PC-9 (cell line): ENCODE measurements at regions not wholly inside any gene's neighbourhood (a gene's known extent, or its start where the extent isn't known, plus 50 kb on each side); places are given as distances from the start of the nearest gene placed in this dataset.

Source experiments
- BruUV-seq: library from RNA; stranded (reverse); fragments of 400-500 nt; replicated peaks from 2 replicates; lab custom pipeline; 2021; lab: Mats Ljungman, UMichigan
- CTCF ChIA-PET: fragments of 300-600 bp; sonication (Branson Sonifier 250); formaldehyde crosslinking; loops from one replicate; lab custom pipeline; 2022; ENCODE audit warnings: antibody characterized with exemption; lab: Charles Lee
- POLR2A ChIA-PET: fragments of 300-600 bp; sonication (Branson Sonifier 250); formaldehyde crosslinking; loops from one replicate; lab custom pipeline; 2022; ENCODE audit warnings: antibody characterized with exemption; ENCODE audit not compliant: unreplicated experiment; lab: Charles Lee
- DNase-seq, 2 experiments: peaks; one replicate each; pipeline versions ENCODE4 v3.0.0 to v3.0.0-alpha.2; 2015 to 2022; ENCODE audit warnings: mixed read lengths in 1 of 2
- H2AFZ ChIP-seq: fragments of 200-600 bp; sonication (generic); 2 replicates; pipeline ENCODE4 v1.8.1; 2017; ENCODE audit warnings: antibody characterized with exemption
- H3F3A ChIP-seq: fragments of 200-600 bp; sonication (generic); 2 replicates; pipeline ENCODE4 v1.8.1; 2017; ENCODE audit warnings: antibody characterized with exemption, mild to moderate bottlenecking, low read depth; ENCODE audit not compliant: insufficient read depth
- H3K27ac ChIP-seq: fragments of 200-600 bp; sonication (generic); 2 replicates; pipeline ENCODE4 v1.6.1; 2016; ENCODE audit warnings: mixed run types
- H3K27me3 ChIP-seq: fragments of 200-600 bp; sonication (generic); 2 replicates; pipeline ENCODE4 v1.6.1; 2016; ENCODE audit warnings: low read depth, mixed run types; ENCODE audit not compliant: insufficient read depth
- H3K36me3 ChIP-seq: fragments of 200-600 bp; sonication (generic); 2 replicates; pipeline ENCODE4 v1.6.1; 2016; ENCODE audit warnings: low read depth, mixed run types
- H3K4me1 ChIP-seq: fragments of 200-600 bp; sonication (generic); replicated peaks from 2 replicates; pipeline ENCODE4 v1.6.1; 2016; ENCODE audit warnings: mixed run types; ENCODE audit not compliant: insufficient read depth
- H3K4me2 ChIP-seq: fragments of 200-600 bp; sonication (generic); 2 replicates; pipeline ENCODE4 v1.6.1; 2017; ENCODE audit warnings: mixed run types
- H3K4me3 ChIP-seq: fragments of 200-600 bp; sonication (generic); 2 replicates; pipeline ENCODE4 v1.6.1; 2016; ENCODE audit warnings: mixed run types
- H3K79me2 ChIP-seq: fragments of 200-600 bp; sonication (generic); 2 replicates; pipeline ENCODE4 v1.6.1; 2017; ENCODE audit warnings: low read depth, mixed run types
- H3K9me2 ChIP-seq: fragments of 200-600 bp; sonication (generic); 2 replicates; pipeline ENCODE4 v1.8.1; 2017; ENCODE audit warnings: mild to moderate bottlenecking; ENCODE audit not compliant: insufficient read depth
- H3K9me3 ChIP-seq: fragments of 200-600 bp; sonication (generic); 2 replicates; pipeline ENCODE4 v1.8.1; 2016; ENCODE audit warnings: low read depth; ENCODE audit not compliant: insufficient read depth
- H4K20me1 ChIP-seq: fragments of 200-600 bp; sonication (generic); 2 replicates; pipeline ENCODE4 v1.8.1; 2017; ENCODE audit not compliant: insufficient read depth
- EZH2 ChIP-seq: fragments of 200-600 bp; sonication (generic); IDR thresholded peaks from 2 replicates; pipeline ENCODE4 v1.8.0; 2017; ENCODE audit warnings: antibody characterized with exemption, low read depth
- intact Hi-C: fragments of 100-400 bp; cut with micrococcal nuclease; formaldehyde crosslinking; loops from one replicate; pipeline ENCODE4 v1.10.0; 2022; ENCODE audit not compliant: unreplicated experiment
- TF ChIP-seq, protein P1 (sequence below): fragments of 200-600 bp; sonication (generic); conservative IDR thresholded peaks from 2 replicates; pipeline ENCODE4 v1.6.1; 2017; ENCODE audit warnings: mixed run types, antibody characterized with exemption, mild to moderate bottlenecking, moderate library complexity

DNA sequence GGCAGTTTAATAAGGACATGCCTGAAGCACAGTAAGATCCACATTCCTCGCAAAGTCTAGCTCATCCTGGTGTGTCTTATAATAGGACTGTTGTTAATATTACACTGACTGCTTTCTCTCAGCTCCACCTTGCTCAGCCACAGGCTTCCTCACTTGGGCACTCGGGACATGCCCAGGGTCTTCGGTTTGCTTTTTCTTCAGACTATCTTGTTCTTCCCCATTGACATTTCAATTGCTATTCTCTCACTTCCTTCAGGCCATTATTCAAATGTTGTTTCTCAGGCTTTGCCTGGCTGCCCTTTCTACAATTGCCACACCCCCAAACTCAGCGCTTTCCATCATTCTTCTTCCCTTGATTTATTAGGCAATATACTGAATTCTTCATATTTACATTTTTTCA, 274.8 kb upstream of the RGS17 start:
- no peak overlapping the region for H3K4me2 ChIP-seq
- BruUV-seq, result no TSS peak
- no peaks in the 10 kb centered on the region for H3K9me2 ChIP-seq
- intact Hi-C loops, result no loop called here
- no peaks in the 10 kb centered on the region for H3K9me3 ChIP-seq
- H3K4me3 ChIP-seq, result no peak overlapping the region
- no peaks in the 10 kb centered on the region for H3K79me2 ChIP-seq
- H3K27ac ChIP-seq, result no peak overlapping the region
- H4K20me1 ChIP-seq, result no peaks in the 10 kb centered on the region
- H3K4me1 ChIP-seq, result no peaks in the 10 kb centered on the region
- H3F3A ChIP-seq, result no peaks in the 10 kb centered on the region
- no peak overlapping the region for H2AFZ ChIP-seq
- no peak for DNase-seq
- POLR2A ChIA-PET, result no interaction called here
- CTCF ChIA-PET, result no interaction called here
- TF ChIP-seq, protein P1, sequence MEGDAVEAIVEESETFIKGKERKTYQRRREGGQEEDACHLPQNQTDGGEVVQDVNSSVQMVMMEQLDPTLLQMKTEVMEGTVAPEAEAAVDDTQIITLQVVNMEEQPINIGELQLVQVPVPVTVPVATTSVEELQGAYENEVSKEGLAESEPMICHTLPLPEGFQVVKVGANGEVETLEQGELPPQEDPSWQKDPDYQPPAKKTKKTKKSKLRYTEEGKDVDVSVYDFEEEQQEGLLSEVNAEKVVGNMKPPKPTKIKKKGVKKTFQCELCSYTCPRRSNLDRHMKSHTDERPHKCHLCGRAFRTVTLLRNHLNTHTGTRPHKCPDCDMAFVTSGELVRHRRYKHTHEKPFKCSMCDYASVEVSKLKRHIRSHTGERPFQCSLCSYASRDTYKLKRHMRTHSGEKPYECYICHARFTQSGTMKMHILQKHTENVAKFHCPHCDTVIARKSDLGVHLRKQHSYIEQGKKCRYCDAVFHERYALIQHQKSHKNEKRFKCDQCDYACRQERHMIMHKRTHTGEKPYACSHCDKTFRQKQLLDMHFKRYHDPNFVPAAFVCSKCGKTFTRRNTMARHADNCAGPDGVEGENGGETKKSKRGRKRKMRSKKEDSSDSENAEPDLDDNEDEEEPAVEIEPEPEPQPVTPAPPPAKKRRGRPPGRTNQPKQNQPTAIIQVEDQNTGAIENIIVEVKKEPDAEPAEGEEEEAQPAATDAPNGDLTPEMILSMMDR, result no peak
- TF ChIP-seq EZH2, result no peak
- H3K36me3 ChIP-seq, result no peaks in the 10 kb centered on the region
- H3K27me3 ChIP-seq, result no peaks in the 10 kb centered on the region

- DNase-seq, result no peak
Observed at GRCh38 chr6:153401751-153402150, 270.7 kb upstream of the RGS17 start.

GRCh38 chr6:153392156-153392555, 261.1 kb upstream of the RGS17 start:
- H4K20me1 ChIP-seq, result no peaks in the 10 kb centered on the region
- no peaks in the 10 kb centered on the region for H3K79me2 ChIP-seq
- ChIA-PET CTCF (no interaction called here), POLR2A (no interaction called here)
- no peaks in the 10 kb centered on the region for H3K4me1 ChIP-seq
- H3F3A ChIP-seq, result no peaks in the 10 kb centered on the region
- peak overlapping the region; percentile 67; the same call in 1 of the 2 replicates for H2AFZ ChIP-seq
- no TSS peak for BruUV-seq
- no peak overlapping the region for H3K27ac ChIP-seq
- no peak for DNase-seq
- H3K9me3 ChIP-seq, result no peaks in the 10 kb centered on the region
- H3K9me2 ChIP-seq, result no peaks in the 10 kb centered on the region
- TF ChIP-seq, protein P1, result no peak
- no peak for TF ChIP-seq EZH2
- no peaks in the 10 kb centered on the region for H3K36me3 ChIP-seq
- H3K4me2 ChIP-seq, result peak overlapping the region; percentile 40
- intact Hi-C loops, result no loop called here
- H3K27me3 ChIP-seq, result no peaks in the 10 kb centered on the region
- H3K4me3 ChIP-seq, result no peak overlapping the region

More at GRCh38 chr6:153401751-153402150, 270.7 kb upstream of the RGS17 start:
- Histone ChIP-seq H3K4me3 (no peak overlapping the region), H3K27ac (no peak overlapping the region), H3K4me2 (no peak overlapping the region), H2AFZ (no peak overlapping the region), H3K9me2 (no peaks in the 10 kb centered on the region; the same call in 1 of the 2 replicates), H3K79me2 (no peaks in the 10 kb centered on the region), H3K9me3 (no peaks in the 10 kb centered on the region), H3K4me1 (no peaks in the 10 kb centered on the region), H3F3A (no peaks in the 10 kb centered on the region), H3K27me3 (no peaks in the 10 kb centered on the region), H3K36me3 (no peaks in the 10 kb centered on the region), H4K20me1 (no peaks in the 10 kb centered on the region)
- TF ChIP-seq, protein P1, result no peak
- TF ChIP-seq EZH2, result no peak
- intact Hi-C loops, result no loop called here
- POLR2A ChIA-PET, result no interaction called here
- CTCF ChIA-PET, result no interaction called here
- no TSS peak for BruUV-seq
